BE2C (cell line): ENCODE measurements at regions not wholly inside any gene's neighbourhood (a gene's known extent, or its start where the extent isn't known, plus 50 kb on each side); places are given as distances from the start of the nearest gene placed in this dataset.

Experiments
- DNase-seq: peaks from one replicate; pipeline ENCODE4 v3.0.0-alpha.2; 2020
- H3K27me3 ChIP-seq: fragments of 250-450 bp; sonication (Bioruptor Pico); 2 replicates; pipeline ENCODE4 v1.5.1; 2020; ENCODE audit warnings: mild to moderate bottlenecking
- H3K36me3 ChIP-seq: fragments of 250-450 bp; sonication (Bioruptor Pico); 2 replicates; pipeline ENCODE4 v1.5.1; 2020; ENCODE audit warnings: mild to moderate bottlenecking
- H3K4me1 ChIP-seq: fragments of 250-450 bp; sonication (Bioruptor Pico); 2 replicates; pipeline ENCODE4 v1.5.1; 2020
- H3K4me3 ChIP-seq: 2 replicates; pipeline ENCODE4 v1.5.1; 2011; ENCODE audit warnings: low read depth, low read length
- H3K9me3 ChIP-seq: fragments of 250-450 bp; sonication (Bioruptor Pico); 2 replicates; pipeline ENCODE4 v1.5.1; 2020
- TF ChIP-seq, protein P1 (sequence below): IDR thresholded peaks from 2 replicates; pipeline ENCODE4 v1.5.1; 2012; ENCODE audit warnings: mild to moderate bottlenecking, low read depth, low read length

DNA sequence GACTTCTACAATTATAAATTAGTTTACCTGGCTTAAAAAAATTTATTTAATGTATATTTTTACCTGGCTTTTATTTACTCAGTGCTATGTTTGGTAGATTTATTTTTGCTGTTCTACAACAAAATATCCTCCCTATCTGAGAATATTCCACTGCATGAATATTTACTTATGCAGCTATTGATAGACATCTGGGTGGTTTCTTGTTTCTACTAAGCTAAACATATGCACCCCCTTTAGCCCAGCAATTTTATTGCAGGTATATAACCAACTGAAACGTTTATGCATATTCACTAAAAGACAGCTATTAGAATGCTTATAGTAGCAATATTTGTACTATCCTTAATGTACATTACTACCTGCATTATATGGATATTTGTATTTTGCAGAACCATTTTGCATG, 187.7 kb upstream of the CPHXL start:
- no peak overlapping the region for H3K4me3 ChIP-seq
- H3K36me3 ChIP-seq = no peaks in the 10 kb centered on the region
- no peak for DNase-seq
- TF ChIP-seq, protein P1, sequence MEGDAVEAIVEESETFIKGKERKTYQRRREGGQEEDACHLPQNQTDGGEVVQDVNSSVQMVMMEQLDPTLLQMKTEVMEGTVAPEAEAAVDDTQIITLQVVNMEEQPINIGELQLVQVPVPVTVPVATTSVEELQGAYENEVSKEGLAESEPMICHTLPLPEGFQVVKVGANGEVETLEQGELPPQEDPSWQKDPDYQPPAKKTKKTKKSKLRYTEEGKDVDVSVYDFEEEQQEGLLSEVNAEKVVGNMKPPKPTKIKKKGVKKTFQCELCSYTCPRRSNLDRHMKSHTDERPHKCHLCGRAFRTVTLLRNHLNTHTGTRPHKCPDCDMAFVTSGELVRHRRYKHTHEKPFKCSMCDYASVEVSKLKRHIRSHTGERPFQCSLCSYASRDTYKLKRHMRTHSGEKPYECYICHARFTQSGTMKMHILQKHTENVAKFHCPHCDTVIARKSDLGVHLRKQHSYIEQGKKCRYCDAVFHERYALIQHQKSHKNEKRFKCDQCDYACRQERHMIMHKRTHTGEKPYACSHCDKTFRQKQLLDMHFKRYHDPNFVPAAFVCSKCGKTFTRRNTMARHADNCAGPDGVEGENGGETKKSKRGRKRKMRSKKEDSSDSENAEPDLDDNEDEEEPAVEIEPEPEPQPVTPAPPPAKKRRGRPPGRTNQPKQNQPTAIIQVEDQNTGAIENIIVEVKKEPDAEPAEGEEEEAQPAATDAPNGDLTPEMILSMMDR = no peak
- H3K4me1 ChIP-seq = no peaks in the 10 kb centered on the region
- H3K9me3 ChIP-seq = no peaks in the 10 kb centered on the region
- H3K27me3 ChIP-seq = no peaks in the 10 kb centered on the region

DNA sequence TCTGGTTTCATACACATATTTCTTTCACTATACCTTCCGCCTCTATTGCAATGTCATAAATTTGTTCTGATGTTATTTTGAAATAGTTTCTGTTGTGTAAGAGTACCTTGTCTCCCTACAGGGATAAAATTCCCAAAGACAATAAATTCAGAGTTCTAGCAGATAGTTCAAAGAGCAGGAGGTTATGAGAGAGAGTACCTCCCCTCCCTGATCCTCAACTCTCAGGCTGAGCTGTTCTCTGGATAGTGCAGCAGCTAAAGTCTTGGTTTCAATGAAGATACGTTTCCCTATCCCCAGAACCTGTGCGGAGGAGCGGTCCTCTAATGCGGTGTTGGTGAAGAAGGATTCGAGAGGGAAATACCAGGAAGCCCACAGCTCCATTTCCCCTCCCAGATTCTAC, 190.2 kb upstream of the CPHXL start:
- DNase-seq = no peak
- Histone ChIP-seq H3K4me3 (no peak overlapping the region), H3K36me3 (no peaks in the 10 kb centered on the region), H3K9me3 (no peaks in the 10 kb centered on the region), H3K4me1 (no peaks in the 10 kb centered on the region), H3K27me3 (no peaks in the 10 kb centered on the region)
- TF ChIP-seq, protein P1 = no peak

DNA sequence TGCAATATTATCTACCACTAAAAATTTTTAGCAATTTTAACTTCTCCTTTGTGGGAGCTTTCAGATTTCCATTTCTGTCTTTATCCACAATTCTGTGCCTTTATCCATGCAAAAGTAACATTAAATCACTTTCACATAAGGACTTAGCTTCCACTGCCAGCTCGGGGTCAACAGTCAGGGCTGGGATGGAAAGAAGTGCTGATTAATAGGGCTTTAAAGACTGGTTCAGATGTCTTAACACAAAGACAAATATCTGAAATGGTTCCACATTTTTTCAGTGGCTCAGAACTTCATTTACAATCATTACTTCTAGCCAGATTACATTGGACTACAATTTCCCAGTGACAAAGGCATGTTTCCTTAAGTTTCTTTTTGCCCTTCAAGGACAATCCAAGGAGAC, 191.8 kb upstream of the CPHXL start:
- Histone ChIP-seq H3K4me1 (no peaks in the 10 kb centered on the region), H3K36me3 (no peaks in the 10 kb centered on the region), H3K9me3 (no peaks in the 10 kb centered on the region), H3K4me3 (no peak overlapping the region), H3K27me3 (no peaks in the 10 kb centered on the region)
- TF ChIP-seq, protein P1 = no peak
- DNase-seq = no peak

DNA sequence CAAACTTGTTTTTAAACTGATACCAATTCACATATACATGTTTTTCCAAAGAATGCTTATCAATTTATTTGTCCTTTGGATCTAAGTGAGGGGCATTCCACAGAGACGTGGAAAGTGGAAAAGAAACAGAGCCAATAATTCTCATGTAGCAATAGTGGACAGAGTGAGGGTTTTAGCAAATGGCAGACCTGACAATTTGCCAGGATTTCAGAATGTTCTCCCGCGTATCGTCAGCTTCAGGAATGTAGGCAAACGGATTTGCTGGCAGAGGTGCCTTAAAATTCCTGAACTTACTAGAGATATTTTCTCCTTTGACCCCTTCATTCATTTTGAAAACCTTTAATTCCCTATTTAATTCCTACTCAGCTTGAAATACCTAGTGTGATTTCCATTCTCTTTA, 193.4 kb upstream of the CPHXL start:
- H3K36me3 ChIP-seq = no peaks in the 10 kb centered on the region
- no peaks in the 10 kb centered on the region for H3K9me3 ChIP-seq
- DNase-seq = no peak
- no peaks in the 10 kb centered on the region for H3K4me1 ChIP-seq
- TF ChIP-seq, protein P1 = no peak
- no peaks in the 10 kb centered on the region for H3K27me3 ChIP-seq
- no peak overlapping the region for H3K4me3 ChIP-seq

DNA sequence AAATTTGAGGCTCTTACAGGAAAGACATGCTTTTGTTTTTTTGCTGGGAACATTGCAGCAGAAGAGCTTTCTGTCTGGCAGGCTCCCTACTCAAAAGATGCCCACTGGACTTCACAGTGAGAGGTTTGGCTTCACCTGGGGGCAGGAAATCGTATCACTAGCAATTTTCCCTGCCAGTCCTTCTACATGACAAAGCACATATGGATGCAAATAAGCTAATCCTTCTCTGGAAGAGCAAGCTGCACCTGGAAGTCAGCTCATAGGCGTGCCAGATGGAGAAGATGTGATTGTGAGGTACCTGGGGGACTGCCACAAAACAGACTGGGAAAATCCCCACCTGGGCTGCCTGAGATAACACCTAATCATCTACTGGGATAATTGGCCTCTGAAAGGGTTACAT, 195.0 kb upstream of the CPHXL start:
- no peaks in the 10 kb centered on the region for H3K27me3 ChIP-seq
- no peaks in the 10 kb centered on the region for H3K36me3 ChIP-seq
- no peak for DNase-seq
- TF ChIP-seq, protein P1 = no peak
- H3K4me3 ChIP-seq = no peak overlapping the region
- H3K4me1 ChIP-seq = no peaks in the 10 kb centered on the region
- no peaks in the 10 kb centered on the region for H3K9me3 ChIP-seq

DNA sequence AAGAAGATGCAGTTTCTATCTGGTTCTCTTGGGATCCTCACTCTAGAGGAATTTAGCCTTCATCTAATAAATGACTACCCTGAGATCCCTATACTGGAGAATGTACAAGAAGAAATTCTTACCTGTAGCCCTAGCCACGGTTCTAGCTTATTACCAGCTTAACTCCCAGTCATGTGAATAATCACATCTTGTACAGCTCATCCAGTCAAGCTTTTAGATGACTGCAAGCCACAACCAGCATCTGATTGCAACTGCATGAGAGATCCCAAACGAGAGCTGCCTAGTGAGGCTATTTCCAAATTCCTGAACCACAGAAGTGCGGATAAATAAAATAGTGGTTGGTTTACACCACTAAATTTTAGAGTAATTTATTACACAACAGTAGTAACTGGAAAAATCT, 196.0 kb upstream of the CPHXL start:
- no peak for DNase-seq
- Histone ChIP-seq H3K27me3 (no peaks in the 10 kb centered on the region), H3K9me3 (no peaks in the 10 kb centered on the region), H3K4me3 (no peak overlapping the region), H3K36me3 (no peaks in the 10 kb centered on the region), H3K4me1 (no peaks in the 10 kb centered on the region)
- TF ChIP-seq, protein P1 = no peak
